ENCODE measurements at regions not wholly inside any gene's neighbourhood (a gene's known extent, or its start where the extent isn't known, plus 50 kb on each side); places are given as distances from the start of the nearest gene placed in this dataset.

DNA sequence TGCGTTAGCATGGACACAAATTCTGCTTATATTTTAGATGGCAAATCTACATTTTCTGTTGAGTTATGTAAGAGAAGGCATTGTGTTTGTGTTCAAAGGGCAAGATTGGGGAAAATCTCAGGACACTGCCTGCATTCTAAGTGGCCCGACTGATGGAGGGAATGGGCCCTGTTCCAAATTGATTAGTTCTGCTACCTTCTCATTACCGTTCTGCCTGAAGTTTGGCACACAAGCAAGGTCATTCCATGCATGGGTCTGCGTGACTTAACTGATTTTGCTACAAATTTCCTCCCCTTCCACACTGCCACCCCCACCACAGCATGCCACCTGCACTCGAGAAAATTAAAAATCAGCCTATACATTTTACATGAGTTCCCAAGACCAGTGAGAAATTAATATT lies 409.9 kb downstream of the BRINP1 start:
- TF ChIP-seq SIN3A (IDR thresholded peaks at IDR 0.05; ENCODE audit: borderline replicate concordance, insufficient read depth, low read length) (no peak), POLR2AphosphoS5 (IDR thresholded peaks at IDR 0.05; ENCODE audit: low read depth, low read length) (no peak), FOXP2 (optimal IDR thresholded peaks at IDR 0.05; ENCODE audit: borderline replicate concordance, extremely low read depth, extremely low read length, insufficient read depth) (no peak), TAF1 (IDR thresholded peaks at IDR 0.05; ENCODE audit: borderline replicate concordance, insufficient read depth, low read length) (no peak)
- TF ChIP-seq, protein P1, sequence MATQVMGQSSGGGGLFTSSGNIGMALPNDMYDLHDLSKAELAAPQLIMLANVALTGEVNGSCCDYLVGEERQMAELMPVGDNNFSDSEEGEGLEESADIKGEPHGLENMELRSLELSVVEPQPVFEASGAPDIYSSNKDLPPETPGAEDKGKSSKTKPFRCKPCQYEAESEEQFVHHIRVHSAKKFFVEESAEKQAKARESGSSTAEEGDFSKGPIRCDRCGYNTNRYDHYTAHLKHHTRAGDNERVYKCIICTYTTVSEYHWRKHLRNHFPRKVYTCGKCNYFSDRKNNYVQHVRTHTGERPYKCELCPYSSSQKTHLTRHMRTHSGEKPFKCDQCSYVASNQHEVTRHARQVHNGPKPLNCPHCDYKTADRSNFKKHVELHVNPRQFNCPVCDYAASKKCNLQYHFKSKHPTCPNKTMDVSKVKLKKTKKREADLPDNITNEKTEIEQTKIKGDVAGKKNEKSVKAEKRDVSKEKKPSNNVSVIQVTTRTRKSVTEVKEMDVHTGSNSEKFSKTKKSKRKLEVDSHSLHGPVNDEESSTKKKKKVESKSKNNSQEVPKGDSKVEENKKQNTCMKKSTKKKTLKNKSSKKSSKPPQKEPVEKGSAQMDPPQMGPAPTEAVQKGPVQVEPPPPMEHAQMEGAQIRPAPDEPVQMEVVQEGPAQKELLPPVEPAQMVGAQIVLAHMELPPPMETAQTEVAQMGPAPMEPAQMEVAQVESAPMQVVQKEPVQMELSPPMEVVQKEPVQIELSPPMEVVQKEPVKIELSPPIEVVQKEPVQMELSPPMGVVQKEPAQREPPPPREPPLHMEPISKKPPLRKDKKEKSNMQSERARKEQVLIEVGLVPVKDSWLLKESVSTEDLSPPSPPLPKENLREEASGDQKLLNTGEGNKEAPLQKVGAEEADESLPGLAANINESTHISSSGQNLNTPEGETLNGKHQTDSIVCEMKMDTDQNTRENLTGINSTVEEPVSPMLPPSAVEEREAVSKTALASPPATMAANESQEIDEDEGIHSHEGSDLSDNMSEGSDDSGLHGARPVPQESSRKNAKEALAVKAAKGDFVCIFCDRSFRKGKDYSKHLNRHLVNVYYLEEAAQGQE (IDR thresholded peaks at IDR 0.05; ENCODE audit: insufficient read depth in 1 of 2, low read depth in 2 of 2, low read length in 2 of 2): no peak

DNA sequence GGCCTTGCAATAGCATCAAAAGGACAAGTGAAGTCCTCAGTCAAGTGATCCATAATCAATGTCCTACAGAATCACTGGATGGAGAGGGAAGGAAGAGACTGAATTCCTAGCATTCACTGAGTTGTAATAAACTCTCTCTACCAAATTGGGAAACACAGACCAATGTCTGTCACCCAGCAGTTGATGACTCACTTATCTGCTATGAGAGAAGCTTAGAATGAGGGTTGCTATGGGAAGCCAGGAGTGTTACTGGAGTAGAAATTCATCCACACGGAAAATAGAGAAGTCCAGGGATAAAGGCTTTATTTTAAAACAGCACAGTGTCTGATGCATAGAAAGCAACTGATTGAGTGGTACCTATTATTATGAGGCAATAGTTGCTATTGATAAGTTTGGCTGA lies 407.4 kb downstream of the BRINP1 start:
- TF ChIP-seq, protein P1 (IDR thresholded peaks at IDR 0.05; ENCODE audit: insufficient read depth in 1 of 2, low read depth in 2 of 2, low read length in 2 of 2): no peak
- TF ChIP-seq SIN3A (IDR thresholded peaks at IDR 0.05; ENCODE audit: borderline replicate concordance, insufficient read depth, low read length) (no peak), POLR2AphosphoS5 (IDR thresholded peaks at IDR 0.05; ENCODE audit: low read depth, low read length) (no peak), FOXP2 (optimal IDR thresholded peaks at IDR 0.05; ENCODE audit: borderline replicate concordance, extremely low read depth, extremely low read length, insufficient read depth) (no peak), TAF1 (IDR thresholded peaks at IDR 0.05; ENCODE audit: borderline replicate concordance, insufficient read depth, low read length) (no peak)

DNA sequence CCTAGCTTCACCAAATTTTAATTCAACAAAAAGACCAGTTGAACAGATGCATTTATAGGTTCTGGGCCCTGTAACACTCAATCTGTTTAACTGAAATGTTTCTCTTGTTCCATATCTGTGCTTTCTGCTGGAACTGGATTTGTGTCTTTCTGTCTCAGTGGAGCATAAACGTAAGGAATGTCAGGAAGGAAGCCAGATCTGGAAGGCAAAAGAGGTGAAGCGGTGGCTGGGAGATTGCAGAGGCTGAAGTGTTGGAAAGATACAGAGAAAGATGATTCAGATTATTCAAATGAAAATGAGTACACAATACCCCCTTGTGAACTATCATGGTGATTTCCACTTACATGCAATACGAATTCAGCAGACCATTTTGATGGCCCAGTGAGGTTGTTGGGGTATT lies 406.8 kb downstream of the BRINP1 start:
- TF ChIP-seq SIN3A (IDR thresholded peaks at IDR 0.05; ENCODE audit: borderline replicate concordance, insufficient read depth, low read length): no peak
- no peak for TF ChIP-seq FOXP2 (optimal IDR thresholded peaks at IDR 0.05; ENCODE audit: borderline replicate concordance, extremely low read depth, extremely low read length, insufficient read depth)
- TF ChIP-seq POLR2AphosphoS5 (IDR thresholded peaks at IDR 0.05; ENCODE audit: low read depth, low read length): no peak
- TF ChIP-seq, protein P1 (IDR thresholded peaks at IDR 0.05; ENCODE audit: insufficient read depth in 1 of 2, low read depth in 2 of 2, low read length in 2 of 2): no peak
- TF ChIP-seq TAF1 (IDR thresholded peaks at IDR 0.05; ENCODE audit: borderline replicate concordance, insufficient read depth, low read length): no peak

GRCh38 chr9:118963674-118964073 lies 405.6 kb downstream of the BRINP1 start:
- TF ChIP-seq SIN3A (IDR thresholded peaks at IDR 0.05; ENCODE audit: borderline replicate concordance, insufficient read depth, low read length) (no peak), FOXP2 (optimal IDR thresholded peaks at IDR 0.05; ENCODE audit: borderline replicate concordance, extremely low read depth, extremely low read length, insufficient read depth) (no peak), POLR2AphosphoS5 (IDR thresholded peaks at IDR 0.05; ENCODE audit: low read depth, low read length) (no peak), TAF1 (IDR thresholded peaks at IDR 0.05; ENCODE audit: borderline replicate concordance, insufficient read depth, low read length) (no peak)
- TF ChIP-seq, protein P1 (IDR thresholded peaks at IDR 0.05; ENCODE audit: insufficient read depth in 1 of 2, low read depth in 2 of 2, low read length in 2 of 2): no peak

GRCh38 chr9:118967901-118968300 lies 401.3 kb downstream of the BRINP1 start:
- TF ChIP-seq TAF1 (IDR thresholded peaks at IDR 0.05; ENCODE audit: borderline replicate concordance, insufficient read depth, low read length) (no peak), FOXP2 (optimal IDR thresholded peaks at IDR 0.05; ENCODE audit: borderline replicate concordance, extremely low read depth, extremely low read length, insufficient read depth) (no peak), POLR2AphosphoS5 (IDR thresholded peaks at IDR 0.05; ENCODE audit: low read depth, low read length) (no peak), SIN3A (IDR thresholded peaks at IDR 0.05; ENCODE audit: borderline replicate concordance, insufficient read depth, low read length) (no peak)
- TF ChIP-seq, protein P1 (IDR thresholded peaks at IDR 0.05; ENCODE audit: insufficient read depth in 1 of 2, low read depth in 2 of 2, low read length in 2 of 2): no peak
